SK-N-MC (cell line): ENCODE measurements at regions not wholly inside any gene's neighbourhood (a gene's known extent, or its start where the extent isn't known, plus 50 kb on each side); places are given as distances from the start of the nearest gene placed in this dataset.

ENCODE experiments used
- DNase-seq: peaks from one replicate; pipeline ENCODE4 v3.0.0-alpha.2; 2011; ENCODE audit warnings: low read depth, low spot score
- H3K27ac ChIP-seq: fragments of 200-600 bp; sonication (generic); 2 replicates; pipeline ENCODE4 v1.5.1; 2016; ENCODE audit warnings: mixed run types
- H3K36me3 ChIP-seq: fragments of 200-600 bp; sonication (generic); 2 replicates; pipeline ENCODE4 v1.6.1; 2017; ENCODE audit warnings: antibody characterized with exemption, low read length, mixed read lengths; ENCODE audit not compliant: insufficient read depth
- H3K4me3 ChIP-seq: fragments of 200-600 bp; sonication (generic); 2 replicates; pipeline ENCODE4 v1.5.1; 2016
- H3K9ac ChIP-seq: fragments of 200-600 bp; sonication (generic); 2 replicates; pipeline ENCODE4 v1.8.0; 2017; ENCODE audit warnings: mixed run types, mixed read lengths; ENCODE audit not compliant: insufficient read length
- H3K9me3 ChIP-seq: fragments of 200-600 bp; sonication (generic); 2 replicates; pipeline ENCODE4 v1.6.1; 2017; ENCODE audit warnings: low read depth, mild to moderate bottlenecking, antibody characterized with exemption, low read length, moderate library complexity, mixed read lengths
- EZH2 ChIP-seq: fragments of 200-600 bp; sonication (generic); IDR thresholded peaks from one replicate; pipeline ENCODE4 v1.6.1; 2017; ENCODE audit warnings: antibody characterized with exemption
- FOXP2 ChIP-seq: optimal IDR thresholded peaks from 2 replicates; pipeline ENCODE3; 2011; ENCODE audit warnings: mild to moderate bottlenecking, moderate library complexity; ENCODE audit not compliant: insufficient read depth; ENCODE audit errors: extremely low read length, control extremely low read depth
- POLR2AphosphoS5 ChIP-seq: IDR thresholded peaks from 2 replicates; pipeline ENCODE4 v1.6.1; 2012; ENCODE audit warnings: mild to moderate bottlenecking, low read depth, low read length, borderline replicate concordance

- peak overlapping the region; percentile 40; the same call in 1 of the 2 replicates for H3K4me3 ChIP-seq
- H3K9me3 ChIP-seq, result no peaks in the 10 kb centered on the region
- DNase-seq, result peak; percentile 52
- no peak overlapping the region for H3K9ac ChIP-seq
- TF ChIP-seq FOXP2, result peak; percentile 83
- no peak for TF ChIP-seq POLR2AphosphoS5
- no peak for TF ChIP-seq EZH2
- H3K27ac ChIP-seq, result peak overlapping the region; percentile 70
- H3K36me3 ChIP-seq, result no peaks in the 10 kb centered on the region
These were observed 138.3 kb downstream of the NOL4 start for GRCh38 chr18:34086370-34086769.

GRCh38 chr18:34085140-34085739 lies 139.5 kb downstream of the NOL4 start:
- TF ChIP-seq EZH2 (no peak), POLR2AphosphoS5 (no peak), FOXP2 (no peak)
- no peak for DNase-seq

GRCh38 chr18:34084635-34085034 lies 140.1 kb downstream of the NOL4 start:
- H3K9me3 ChIP-seq, result no peaks in the 10 kb centered on the region
- H3K4me3 ChIP-seq, result 0 out of 2 replicates have a peak overlapping the region, but pooled peaks have one; percentile 17
- H3K36me3 ChIP-seq, result no peaks in the 10 kb centered on the region
- no peak for DNase-seq
- peak overlapping the region; percentile 22; the same call in 1 of the 2 replicates for H3K27ac ChIP-seq
- TF ChIP-seq POLR2AphosphoS5 (no peak), FOXP2 (peak; percentile 31), EZH2 (no peak)
- H3K9ac ChIP-seq, result no peak overlapping the region

More at GRCh38 chr18:34085140-34085739, 139.5 kb downstream of the NOL4 start:
- Histone ChIP-seq H3K27ac (peak overlapping the region; percentile 32; the same call in 1 of the 2 replicates), H3K36me3 (no peaks in the 10 kb centered on the region), H3K4me3 (peak overlapping the region; percentile 6; the same call in 1 of the 2 replicates), H3K9ac (no peak overlapping the region), H3K9me3 (no peaks in the 10 kb centered on the region)

GRCh38 chr18:34083910-34084535 lies 140.7 kb downstream of the NOL4 start:
- Histone ChIP-seq H3K9ac (no peak overlapping the region), H3K4me3 (no peak overlapping the region), H3K36me3 (no peaks in the 10 kb centered on the region), H3K9me3 (no peaks in the 10 kb centered on the region), H3K27ac (no peak overlapping the region)
- DNase-seq, result no peak
- TF ChIP-seq EZH2, result no peak
- no peak for TF ChIP-seq POLR2AphosphoS5
- no peak for TF ChIP-seq FOXP2

- no peak for DNase-seq
- H3K27ac ChIP-seq, result no peak overlapping the region
- TF ChIP-seq EZH2 (no peak), POLR2AphosphoS5 (no peak), FOXP2 (no peak)
- no peaks in the 10 kb centered on the region for H3K36me3 ChIP-seq
- no peak overlapping the region for H3K4me3 ChIP-seq
- H3K9ac ChIP-seq, result no peak overlapping the region
- H3K9me3 ChIP-seq, result no peaks in the 10 kb centered on the region
These were observed 147.1 kb downstream of the NOL4 start for GRCh38 chr18:34077599-34077998.

- TF ChIP-seq EZH2, result no peak
- TF ChIP-seq POLR2AphosphoS5, result no peak
- no peak for TF ChIP-seq FOXP2
- Histone ChIP-seq H3K9ac (no peak overlapping the region), H3K4me3 (no peak overlapping the region), H3K36me3 (no peaks in the 10 kb centered on the region), H3K27ac (no peak overlapping the region), H3K9me3 (no peaks in the 10 kb centered on the region)
- no peak for DNase-seq
These were observed 148.5 kb downstream of the NOL4 start for GRCh38 chr18:34075963-34076860.

- TF ChIP-seq FOXP2 (no peak), POLR2AphosphoS5 (no peak), EZH2 (no peak)
- no peak overlapping the region for H3K27ac ChIP-seq
- H3K4me3 ChIP-seq, result no peak overlapping the region
- no peaks in the 10 kb centered on the region for H3K36me3 ChIP-seq
- H3K9ac ChIP-seq, result no peak overlapping the region
- no peak for DNase-seq
- no peaks in the 10 kb centered on the region for H3K9me3 ChIP-seq
These were observed 163.5 kb downstream of the NOL4 start for GRCh38 chr18:34061226-34061625.

- no peak for DNase-seq
- no peak overlapping the region for H3K9ac ChIP-seq
- H3K9me3 ChIP-seq, result no peaks in the 10 kb centered on the region
- no peak overlapping the region for H3K27ac ChIP-seq
- H3K36me3 ChIP-seq, result no peaks in the 10 kb centered on the region
- no peak overlapping the region for H3K4me3 ChIP-seq
- TF ChIP-seq FOXP2 (no peak), POLR2AphosphoS5 (no peak), EZH2 (no peak)
These were observed 169.5 kb downstream of the NOL4 start for GRCh38 chr18:34055227-34055626.
